Endodermal cell (in vitro differentiated cells): ENCODE measurements at regions not wholly inside any gene's neighbourhood (a gene's known extent, or its start where the extent isn't known, plus 50 kb on each side); places are given as distances from the start of the nearest gene placed in this dataset.

Source experiments
- DNase-seq: peaks from one replicate; pipeline ENCODE4 v3.0.0-alpha.2; 2017
- H3K27ac ChIP-seq: 2 replicates; pipeline ENCODE4 v1.5.1; 2013; ENCODE audit warnings: mild to moderate bottlenecking, low read depth, low read length, moderate library complexity
- H3K27me3 ChIP-seq: 2 replicates; pipeline ENCODE4 v1.6.1; 2013; ENCODE audit warnings: mild to moderate bottlenecking, low read length, moderate library complexity; ENCODE audit not compliant: insufficient read depth, control insufficient read depth, poor library complexity, severe bottlenecking
- H3K36me3 ChIP-seq: 2 replicates; pipeline ENCODE4 v1.7.0; 2013; ENCODE audit warnings: mild to moderate bottlenecking, low read length, moderate library complexity; ENCODE audit not compliant: control insufficient read depth, insufficient read depth
- H3K4me1 ChIP-seq: one replicate; pipeline ENCODE4 v1.7.0; 2013; ENCODE audit warnings: low read length; ENCODE audit not compliant: control insufficient read depth, insufficient read depth
- H3K4me3 ChIP-seq: 2 replicates; pipeline ENCODE4 v1.5.1; 2013; ENCODE audit warnings: mild to moderate bottlenecking, low read length, moderate library complexity
- H3K9ac ChIP-seq: 2 replicates; pipeline ENCODE4 v1.6.1; 2013; ENCODE audit warnings: mild to moderate bottlenecking, low read length, moderate library complexity; ENCODE audit not compliant: poor library complexity, severe bottlenecking; ENCODE audit errors: extremely low read depth
- H3K9me3 ChIP-seq: 2 replicates; pipeline ENCODE4 v1.6.1; 2013; ENCODE audit warnings: mild to moderate bottlenecking, low read length, moderate library complexity; ENCODE audit not compliant: control insufficient read depth
- H3K27ac Mint-ChIP-seq: 2 replicates; pipeline ENCODE4 v1.8.0; 2020; ENCODE audit warnings: mixed read lengths
- H3K27me3 Mint-ChIP-seq: 2 replicates; pipeline ENCODE4 v1.8.0; 2021; ENCODE audit warnings: mild to moderate bottlenecking, mixed read lengths; ENCODE audit not compliant: insufficient read depth
- H3K36me3 Mint-ChIP-seq: 2 replicates; pipeline ENCODE4 v1.8.0; 2020; ENCODE audit warnings: low read depth, mixed read lengths
- H3K4me1 Mint-ChIP-seq: 2 replicates; pipeline ENCODE4 v1.8.0; 2020; ENCODE audit warnings: mixed read lengths
- H3K4me3 Mint-ChIP-seq: 2 replicates; pipeline ENCODE4 v1.8.0; 2020; ENCODE audit warnings: mild to moderate bottlenecking, moderate library complexity, mixed read lengths
- H3K9me3 Mint-ChIP-seq: 2 replicates; pipeline ENCODE4 v1.8.0; 2020; ENCODE audit warnings: mild to moderate bottlenecking, mixed read lengths
- CTCF ChIP-seq: fragments of 200-600 bp; sonication (generic); conservative IDR thresholded peaks from 2 replicates; pipeline ENCODE4 v1.5.0; 2021; ENCODE audit warnings: antibody characterized with exemption, mild to moderate bottlenecking
- WGBS, 2 experiments: methylation state at CpG; one replicate each; pipeline versions ENCODE4 v1.1.5 to v1.1.7; 2013; ENCODE audit warnings: missing lambda C conversion rate in 2 of 2, mixed read lengths in 1 of 2; ENCODE audit not compliant: insufficient coverage in 1 of 2, insufficient read length in 1 of 2; 5-methylcytosine and 5-hydroxymethylcytosine counted together

GRCh38 chr10:130713731-130714130 lies 577.5 kb downstream of the GLRX3 start:
- Mint-ChIP-seq H3K4me3 (no peak overlapping the region), H3K27me3 (no peaks in the 10 kb centered on the region), H3K27ac (no peak overlapping the region), H3K36me3 (no peaks in the 10 kb centered on the region), H3K4me1 (peaks cover 4% of the 10 kb centered on the region), H3K9me3 (no peaks in the 10 kb centered on the region)
- TF ChIP-seq CTCF, result no peak
- Histone ChIP-seq H3K36me3 (no peaks in the 10 kb centered on the region), H3K9me3 (no peaks in the 10 kb centered on the region), H3K27ac (no peak overlapping the region), H3K4me3 (no peak overlapping the region), H3K27me3 (no peaks in the 10 kb centered on the region), H3K4me1 (no peaks in the 10 kb centered on the region), H3K9ac (no peak overlapping the region)
- no peak for DNase-seq
- WGBS, 2 experiments, result 93 to 96% methylated on average over 8 of the region's 8 CpGs

GRCh38 chr10:130714742-130715467 lies 578.7 kb downstream of the GLRX3 start:
- Histone ChIP-seq H3K36me3 (no peaks in the 10 kb centered on the region), H3K27ac (no peak overlapping the region), H3K9ac (no peak overlapping the region), H3K9me3 (no peaks in the 10 kb centered on the region), H3K27me3 (no peaks in the 10 kb centered on the region), H3K4me1 (peaks cover 6% of the 10 kb centered on the region), H3K4me3 (no peak overlapping the region)
- Mint-ChIP-seq H3K36me3 (no peaks in the 10 kb centered on the region), H3K27me3 (no peaks in the 10 kb centered on the region), H3K9me3 (no peaks in the 10 kb centered on the region), H3K4me3 (no peak overlapping the region), H3K27ac (no peak overlapping the region), H3K4me1 (peaks cover 10% of the 10 kb centered on the region)
- no peak for DNase-seq
- WGBS, 2 experiments, result 90 to 98% methylated on average over 9 to 20 of the region's 20 CpGs
- TF ChIP-seq CTCF, result no peak

GRCh38 chr10:130715686-130716670 lies 579.8 kb downstream of the GLRX3 start:
- Mint-ChIP-seq H3K4me1 (peaks cover 18% of the 10 kb centered on the region), H3K4me3 (no peak overlapping the region), H3K36me3 (no peaks in the 10 kb centered on the region), H3K27ac (no peak overlapping the region), H3K27me3 (no peaks in the 10 kb centered on the region), H3K9me3 (no peaks in the 10 kb centered on the region)
- H3K4me3 ChIP-seq, result no peak overlapping the region
- H3K4me1 ChIP-seq, result peaks cover 8% of the 10 kb centered on the region
- DNase-seq, result no peak
- no peaks in the 10 kb centered on the region for H3K36me3 ChIP-seq
- no peak for TF ChIP-seq CTCF
- 90 to 94% methylated on average over 2 to 12 of the region's 12 CpGs for WGBS, 2 experiments
- H3K9ac ChIP-seq, result no peak overlapping the region
- H3K27me3 ChIP-seq, result no peaks in the 10 kb centered on the region
- no peaks in the 10 kb centered on the region for H3K9me3 ChIP-seq
- H3K27ac ChIP-seq, result no peak overlapping the region
